ENCODE measurements at regions not wholly inside any gene's neighbourhood (a gene's known extent, or its start where the extent isn't known, plus 50 kb on each side); places are given as distances from the start of the nearest gene placed in this dataset.
A peak's percentile ranks its signal among the peaks of the same experiment; 100 is the strongest.
"Not testable (repeated sequence)": the region's sequence is repeated elsewhere in the genome, so short reads cannot be mapped to it uniquely, and the experiment has no call there.

DNA sequence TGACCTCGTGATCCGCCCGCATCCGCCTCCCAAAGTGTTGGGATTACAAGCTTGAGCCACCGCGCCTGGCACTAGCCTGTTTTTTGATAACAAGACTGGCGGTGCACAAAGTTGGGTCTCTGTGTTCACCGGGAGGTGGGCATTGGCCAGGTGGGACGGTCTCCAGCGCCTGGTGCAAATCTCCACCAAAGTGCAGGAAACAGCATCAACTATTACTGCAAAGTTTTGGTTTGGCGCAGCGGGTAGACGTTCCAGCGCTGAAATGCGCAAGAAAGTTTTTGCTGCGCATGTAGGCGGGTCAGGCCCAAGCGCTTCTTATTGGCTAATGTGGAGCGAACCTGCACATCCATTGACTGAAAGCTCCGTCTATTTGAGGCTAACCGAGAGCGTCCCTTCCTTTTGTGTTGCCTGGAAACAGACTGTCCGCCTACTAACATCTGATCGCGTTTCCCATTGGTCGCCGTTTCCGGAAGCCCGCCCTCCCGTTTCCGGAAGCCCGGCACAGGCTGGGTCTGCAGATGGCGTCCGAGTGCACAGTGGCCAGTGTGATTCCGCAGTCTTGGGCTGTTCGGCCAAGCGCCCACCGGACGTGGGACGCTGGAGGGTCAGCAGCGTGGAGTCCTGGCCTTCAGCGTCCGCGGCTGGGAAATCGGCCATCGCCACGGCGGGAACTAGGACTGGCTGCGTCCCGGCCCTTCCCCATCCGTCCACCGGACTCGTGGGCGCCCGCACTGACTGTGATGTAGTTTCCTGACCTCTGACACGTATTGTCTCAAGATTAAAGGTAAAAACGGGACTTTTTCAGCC lies 53.3 kb upstream of the ZNF527 start:
- Histone ChIP-seq H4K91ac (ENCODE audit: low read length) (no peak overlapping the region), H3K27me3 (ENCODE audit: control insufficient read depth in 1 of 2, insufficient read depth in 1 of 2, low read length in 2 of 2) (no peaks in the 10 kb centered on the region), H3K4me3 (ENCODE audit: insufficient read depth in 1 of 2, low read depth in 1 of 2, low read length in 2 of 2) (peak overlapping the region; percentile 72 to 94), H3K27ac (ENCODE audit: low read length, poor library complexity, severe bottlenecking) (peak overlapping the region; percentile 62), H3K4me1 (ENCODE audit: control insufficient read depth, insufficient read depth, low read depth, low read length) (peaks cover 2% of the 10 kb centered on the region), H3K18ac (ENCODE audit: low read depth in 1 of 2, low read length in 2 of 2) (peak overlapping the region in 1 of 2 experiments; percentile 95), H3K4me2 (ENCODE audit: low read length, poor library complexity, severe bottlenecking) (peak overlapping the region; percentile 75), H2AFZ (ENCODE audit: low read depth, low read length) (peak overlapping the region; percentile 94), H3K9me3 (ENCODE audit: control insufficient read depth, low read length) (no peaks in the 10 kb centered on the region), H3K23ac (ENCODE audit: low read length in 2 of 2) (peak overlapping the region in 1 of 2 experiments; percentile 89), H4K8ac (ENCODE audit: low read length) (peak overlapping the region; percentile 47), H2BK5ac (ENCODE audit: low read depth, low read length, poor library complexity, severe bottlenecking) (no peak overlapping the region), H3K14ac (ENCODE audit: low read length in 2 of 2) (peak overlapping the region in 1 of 2 experiments; percentile 97), H3K9ac (ENCODE audit: low read length) (peak overlapping the region; percentile 98), H3K4ac (ENCODE audit: low read depth in 1 of 2, low read length in 2 of 2) (peak overlapping the region in 1 of 2 experiments; percentile 56), H2AK5ac (ENCODE audit: low read length, severe bottlenecking) (no peak overlapping the region), H3K36me3 (ENCODE audit: control insufficient read depth in 1 of 2, insufficient read depth in 2 of 2, low read depth in 1 of 2, low read length in 2 of 2) (peaks cover 8 to 12% of the 10 kb centered on the region in 2 experiments), H3K79me1 (replicated peaks; ENCODE audit: low read length, poor library complexity, severe bottlenecking) (peaks cover 11% of the 10 kb centered on the region), H2BK15ac (ENCODE audit: low read depth, poor library complexity, severe bottlenecking) (no peak overlapping the region), H2BK12ac (ENCODE audit: low read length in 2 of 2) (no peak overlapping the region), H2BK120ac (ENCODE audit: low read depth, low read length) (peak overlapping the region; percentile 6)
- peak; percentile 100 for DNase-seq
- WGBS: under 1% methylated on average over 56 of the region's 57 CpGs

DNA sequence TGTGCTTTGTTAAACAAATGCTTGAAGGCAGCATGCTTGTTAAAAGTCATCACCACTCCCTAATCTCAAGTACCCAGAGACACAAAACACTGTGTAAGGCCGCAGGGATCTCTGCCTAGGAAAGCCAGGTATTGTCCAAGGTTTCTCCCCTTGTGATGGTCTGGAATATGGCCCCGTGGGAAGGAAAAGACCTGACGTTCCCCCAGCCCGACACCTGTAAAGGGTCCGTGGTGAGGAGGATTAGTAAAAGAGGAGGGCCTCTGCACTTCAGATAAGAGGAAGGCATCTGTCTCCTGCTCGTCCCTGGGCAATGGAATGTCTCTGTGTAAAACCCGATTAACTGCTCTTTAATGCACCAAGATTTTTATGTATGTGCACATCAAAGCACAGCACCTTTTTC lies 49.9 kb upstream of the ZNF527 start:
- H3K4me1 ChIP-seq (ENCODE audit: control insufficient read depth, insufficient read depth, low read depth, low read length); H2AK5ac ChIP-seq (ENCODE audit: low read length, severe bottlenecking); H2BK5ac ChIP-seq (ENCODE audit: low read depth, low read length, poor library complexity, severe bottlenecking); H3K27ac ChIP-seq (ENCODE audit: low read length, poor library complexity, severe bottlenecking); H3K4me3 ChIP-seq (ENCODE audit: insufficient read depth in 1 of 2, low read depth in 1 of 2, low read length in 2 of 2); DNase-seq; H4K8ac ChIP-seq (ENCODE audit: low read length); H3K4me2 ChIP-seq (ENCODE audit: low read length, poor library complexity, severe bottlenecking); H2AFZ ChIP-seq (ENCODE audit: low read depth, low read length); H2BK15ac ChIP-seq (ENCODE audit: low read depth, poor library complexity, severe bottlenecking); H2BK120ac ChIP-seq (ENCODE audit: low read depth, low read length); H3K27me3 ChIP-seq (ENCODE audit: control insufficient read depth in 1 of 2, insufficient read depth in 1 of 2, low read length in 2 of 2); H3K14ac ChIP-seq (ENCODE audit: low read length in 2 of 2); H3K23ac ChIP-seq (ENCODE audit: low read length in 2 of 2); H4K91ac ChIP-seq (ENCODE audit: low read length); H3K9me3 ChIP-seq (ENCODE audit: control insufficient read depth, low read length); H2BK12ac ChIP-seq (ENCODE audit: low read length in 2 of 2); H3K9ac ChIP-seq (ENCODE audit: low read length); H3K18ac ChIP-seq (ENCODE audit: low read depth in 1 of 2, low read length in 2 of 2); H3K4ac ChIP-seq (ENCODE audit: low read depth in 1 of 2, low read length in 2 of 2): not testable (repeated sequence)
- 48% methylated on average over 7 of the region's 7 CpGs for WGBS
- peaks cover 28 to 40% of the 10 kb centered on the region in 2 experiments for H3K36me3 ChIP-seq (ENCODE audit: control insufficient read depth in 1 of 2, insufficient read depth in 2 of 2, low read depth in 1 of 2, low read length in 2 of 2)
- H3K79me1 ChIP-seq (replicated peaks; ENCODE audit: low read length, poor library complexity, severe bottlenecking): peaks cover 23% of the 10 kb centered on the region

Measured in mesenchymal stem cell (in vitro differentiated cells and primary cell).